ENCODE measurements at regions not wholly inside any gene's neighbourhood (a gene's known extent, or its start where the extent isn't known, plus 50 kb on each side); places are given as distances from the start of the nearest gene placed in this dataset.

GRCh38 chr6:23045280-23045679 is 475.9 kb downstream of the HDGFL1 start:
- DNase-seq: no peak

GRCh38 chr6:23055523-23055922 is 486.2 kb downstream of the HDGFL1 start:
- DNase-seq: no peak

GRCh38 chr6:23073821-23074220 is 504.5 kb downstream of the HDGFL1 start:
- no peak for DNase-seq

- no peak for DNase-seq
Measured at GRCh38 chr6:23077772-23078171, 508.4 kb downstream of the HDGFL1 start.

- no peak for DNase-seq
Measured at GRCh38 chr6:23081701-23082100, 512.3 kb downstream of the HDGFL1 start.

GRCh38 chr6:23086100-23086499 is 516.7 kb downstream of the HDGFL1 start:
- no peak for DNase-seq

- no peak for DNase-seq
Measured at GRCh38 chr6:23087471-23087870, 518.1 kb downstream of the HDGFL1 start.

- DNase-seq: no peak
Measured at GRCh38 chr6:23088761-23089160, 519.4 kb downstream of the HDGFL1 start.

- DNase-seq: no peak
Measured at GRCh38 chr6:23089981-23090380, 520.6 kb downstream of the HDGFL1 start.

- no peak for DNase-seq
Measured at GRCh38 chr6:23091795-23092194, 522.4 kb downstream of the HDGFL1 start.

- DNase-seq: no peak
Measured at GRCh38 chr6:23096876-23097275, 527.5 kb downstream of the HDGFL1 start.

- no peak for DNase-seq
Measured at GRCh38 chr6:23097566-23097965, 528.2 kb downstream of the HDGFL1 start.

- no peak for DNase-seq
Measured at GRCh38 chr6:23106951-23107350, 537.6 kb downstream of the HDGFL1 start.

GRCh38 chr6:23111984-23112383 is 542.6 kb downstream of the HDGFL1 start:
- no peak for DNase-seq

- no peak for DNase-seq
Measured at GRCh38 chr6:23114812-23115504, 545.6 kb downstream of the HDGFL1 start.

- no peak for DNase-seq
Measured at GRCh38 chr6:23137611-23138010, 568.2 kb downstream of the HDGFL1 start.

- DNase-seq: no peak
Measured at GRCh38 chr6:23140871-23141270, 571.5 kb downstream of the HDGFL1 start.

- no peak for DNase-seq
Measured at GRCh38 chr6:23145781-23146180, 576.4 kb downstream of the HDGFL1 start.

GRCh38 chr6:23154159-23154558 is 584.8 kb downstream of the HDGFL1 start:
- DNase-seq: no peak

GRCh38 chr6:23170049-23170448 is 600.7 kb downstream of the HDGFL1 start:
- no peak for DNase-seq

GRCh38 chr6:23173234-23173633 is 603.9 kb downstream of the HDGFL1 start:
- DNase-seq: no peak

- DNase-seq: no peak
Measured at GRCh38 chr6:23174781-23175361, 605.5 kb downstream of the HDGFL1 start.

GRCh38 chr6:23175391-23175790 is 606.0 kb downstream of the HDGFL1 start:
- no peak for DNase-seq

GRCh38 chr6:23176471-23176870 is 607.1 kb downstream of the HDGFL1 start:
- DNase-seq: no peak

GRCh38 chr6:23176883-23177282 is 607.5 kb downstream of the HDGFL1 start:
- peak; percentile 18 for DNase-seq

Measured in DMS153 (cell line).